ELR (cell line): ENCODE measurements at regions not wholly inside any gene's neighbourhood (a gene's known extent, or its start where the extent isn't known, plus 50 kb on each side); places are given as distances from the start of the nearest gene placed in this dataset.

Source experiments
- DNase-seq: peaks from one replicate; pipeline ENCODE4 v3.0.0-alpha.2; 2015; ENCODE audit warnings: low read depth

DNA sequence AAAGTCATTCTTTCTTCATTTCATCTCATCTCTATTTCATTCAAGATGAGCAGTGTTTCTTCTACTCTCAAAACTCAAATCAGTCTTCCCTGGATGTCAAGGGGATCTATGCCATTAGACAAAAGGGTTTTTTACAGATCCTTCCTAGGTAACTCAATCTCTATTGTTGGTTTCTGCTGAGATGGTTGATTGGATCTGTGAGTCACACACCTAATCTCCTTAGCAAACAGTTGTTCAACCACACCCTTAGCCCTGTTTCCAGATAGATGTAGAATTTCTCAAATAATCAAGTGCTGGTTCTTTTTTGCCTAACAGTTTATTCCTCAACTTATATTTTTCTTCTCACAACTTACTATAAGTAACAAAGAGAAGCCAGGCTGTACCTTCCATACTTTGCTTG is 200.5 kb downstream of the KDR start:
- no peak for DNase-seq

DNA sequence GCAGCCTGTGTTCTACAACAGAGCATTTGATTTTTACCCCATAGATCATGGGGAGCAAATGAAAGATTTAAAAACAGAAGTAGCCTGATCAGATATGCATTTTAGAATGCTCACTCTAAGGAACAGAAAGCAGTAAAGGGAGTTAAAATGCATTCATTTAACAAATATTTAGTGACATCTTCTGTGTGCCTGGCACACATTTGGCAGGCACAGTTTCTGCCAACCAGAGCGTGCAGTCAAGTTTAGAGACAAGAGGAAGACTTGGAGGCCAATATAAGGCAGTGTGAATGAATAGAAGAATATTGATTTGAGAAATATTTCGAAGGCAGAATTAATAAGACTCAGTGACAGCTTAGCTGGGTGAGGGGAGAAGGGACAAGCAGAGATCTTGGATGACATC is 210.1 kb downstream of the KDR start:
- no peak for DNase-seq

DNA sequence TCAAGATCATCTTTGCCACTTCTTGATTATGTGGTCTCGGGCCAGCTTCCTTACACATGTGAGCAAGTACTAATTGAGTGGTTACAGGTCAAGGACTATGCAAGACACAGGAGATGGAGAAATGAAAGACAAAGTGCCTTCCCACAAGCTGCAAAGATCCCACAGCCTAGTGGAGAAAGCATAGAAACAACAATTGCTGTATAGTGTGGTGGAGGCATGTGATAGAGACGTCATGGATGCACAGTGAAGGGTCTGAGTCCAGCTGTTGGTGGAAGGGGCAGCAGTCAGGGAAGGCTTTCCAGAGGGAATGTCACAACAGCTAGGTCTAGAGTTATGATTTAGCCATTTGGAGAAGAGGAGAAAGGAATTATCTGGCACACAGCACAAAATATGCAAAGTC is 210.6 kb downstream of the KDR start:
- no peak for DNase-seq

DNA sequence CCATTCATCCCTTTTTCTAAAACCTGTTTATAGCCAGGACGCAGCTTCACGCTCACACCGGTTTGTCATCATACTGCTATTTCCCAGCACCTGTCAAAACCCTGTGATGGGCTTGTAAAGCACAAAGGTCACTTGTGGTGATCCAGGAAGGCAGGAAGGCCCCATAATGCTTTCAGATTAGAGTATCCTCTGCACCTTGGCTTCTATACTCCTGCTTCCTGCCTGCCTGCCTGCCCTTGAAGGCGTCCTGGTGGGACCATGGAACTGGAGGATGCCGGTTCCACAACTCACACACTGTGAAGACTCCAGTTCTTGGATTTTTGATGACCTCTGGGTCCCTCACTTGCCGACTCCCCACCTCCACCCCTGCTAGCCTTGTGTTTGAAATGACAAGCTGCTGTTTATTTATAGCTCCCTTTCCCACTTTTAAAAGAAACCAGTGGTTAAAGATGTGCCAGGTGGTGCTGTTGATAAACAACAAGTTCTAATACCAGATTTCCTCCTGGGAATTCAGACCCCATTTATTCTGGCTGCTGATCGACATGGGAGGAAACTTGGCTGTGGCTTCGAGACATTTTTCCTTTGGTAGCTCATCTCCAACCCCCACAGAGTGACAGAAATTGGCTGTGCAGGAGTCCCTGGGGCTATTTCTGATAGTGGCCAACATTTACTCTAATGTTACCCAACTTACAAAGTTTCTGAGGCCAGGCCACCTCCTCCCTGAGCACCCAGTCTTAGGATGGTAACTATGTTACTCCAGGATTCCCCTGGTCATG is 211.5 kb downstream of the KDR start:
- DNase-seq: no peak

DNA sequence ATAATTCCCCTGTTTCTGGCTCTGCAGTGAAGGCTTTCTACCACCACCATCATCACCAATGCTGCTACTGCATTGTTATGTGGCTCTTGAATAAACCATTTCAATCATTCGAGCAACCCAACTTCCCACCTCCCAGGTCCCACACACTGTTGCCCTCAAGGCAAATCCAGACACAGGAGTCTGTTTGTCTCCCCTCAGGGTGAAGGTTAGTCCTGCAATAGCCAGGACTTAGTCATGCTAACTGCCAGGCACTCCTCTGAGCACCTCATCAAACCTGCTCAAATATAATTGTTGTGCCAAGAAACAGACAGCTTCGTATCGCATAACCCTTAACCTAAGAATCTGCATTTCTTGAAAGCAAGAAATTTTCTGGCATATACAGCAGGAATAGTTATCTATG is 213.2 kb downstream of the KDR start:
- DNase-seq: no peak

DNA sequence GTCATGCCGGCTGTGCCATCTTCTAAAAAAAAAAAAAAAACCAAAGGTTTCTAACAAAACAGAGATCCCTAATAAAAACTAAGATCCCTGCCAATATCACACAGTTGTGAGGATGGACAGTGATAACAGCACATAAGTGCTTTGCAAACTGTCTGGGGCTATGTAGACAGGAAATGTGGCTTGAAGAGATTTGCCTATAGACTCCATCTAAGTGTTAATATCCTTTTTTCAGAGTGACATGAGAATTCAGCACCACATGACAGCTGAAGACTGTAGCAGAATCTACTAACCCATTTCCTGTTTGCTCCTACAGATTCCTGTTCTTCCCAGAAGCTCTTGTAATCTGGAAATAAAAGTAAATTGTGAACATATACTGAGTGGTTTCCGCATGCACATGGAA is 215.4 kb downstream of the KDR start:
- no peak for DNase-seq

DNA sequence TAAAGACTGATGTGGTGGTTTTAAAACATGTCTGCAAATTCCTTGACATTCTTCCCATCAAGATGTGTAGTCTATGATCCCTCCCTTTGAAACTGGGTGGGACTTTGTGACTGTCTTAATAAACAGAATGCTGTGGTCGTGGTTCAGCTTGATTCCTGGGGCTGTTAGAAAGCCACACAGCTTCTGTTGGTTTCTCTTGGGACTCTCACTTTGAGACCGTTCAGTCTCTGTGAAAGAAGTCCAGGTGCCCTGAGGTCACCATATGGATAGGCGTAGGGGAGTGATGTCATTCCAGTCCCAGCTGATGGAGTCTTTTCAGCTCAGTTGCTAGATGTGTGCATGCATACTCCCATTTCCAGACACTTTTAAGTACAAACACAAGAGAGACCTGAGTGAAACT is 216.6 kb downstream of the KDR start:
- DNase-seq: no peak

DNA sequence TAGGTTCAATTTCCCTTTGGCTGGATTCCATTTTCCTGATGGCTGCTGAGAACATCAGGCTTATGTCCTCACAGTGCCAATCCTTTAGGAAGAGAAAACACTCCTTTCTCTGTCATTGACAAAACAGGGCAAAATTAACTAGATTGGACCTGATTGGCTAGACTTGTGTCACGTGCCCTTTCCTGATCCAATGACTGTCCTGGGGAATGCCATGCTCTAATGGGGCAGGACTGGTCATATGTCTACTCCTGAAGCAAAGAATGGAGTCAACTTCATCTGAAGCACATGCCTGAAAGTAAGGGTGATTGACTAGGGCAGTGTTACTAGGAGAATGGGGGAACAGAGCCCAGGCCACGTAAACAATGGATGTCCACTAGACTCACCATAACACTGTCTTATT is 220.4 kb downstream of the KDR start:
- DNase-seq: no peak

DNA sequence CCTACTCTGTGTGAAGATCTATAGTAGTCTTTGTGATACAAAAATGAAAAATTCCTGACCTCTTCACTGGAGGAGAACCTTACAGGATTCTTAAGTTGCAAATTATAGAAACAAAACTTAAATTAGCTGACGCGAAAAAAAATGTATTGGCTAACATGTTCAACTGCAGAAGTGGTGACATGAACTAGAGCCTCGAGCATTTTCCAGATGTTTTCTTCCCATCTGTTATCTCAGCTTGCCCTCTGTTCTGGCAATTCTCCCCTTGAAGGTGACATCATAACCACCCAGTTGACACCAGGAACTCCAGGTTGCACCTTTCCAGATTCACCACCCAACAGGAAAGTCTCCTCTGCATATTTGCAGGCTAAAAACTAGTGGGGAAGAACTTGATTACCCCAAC is 222.4 kb downstream of the KDR start:
- no peak for DNase-seq

DNA sequence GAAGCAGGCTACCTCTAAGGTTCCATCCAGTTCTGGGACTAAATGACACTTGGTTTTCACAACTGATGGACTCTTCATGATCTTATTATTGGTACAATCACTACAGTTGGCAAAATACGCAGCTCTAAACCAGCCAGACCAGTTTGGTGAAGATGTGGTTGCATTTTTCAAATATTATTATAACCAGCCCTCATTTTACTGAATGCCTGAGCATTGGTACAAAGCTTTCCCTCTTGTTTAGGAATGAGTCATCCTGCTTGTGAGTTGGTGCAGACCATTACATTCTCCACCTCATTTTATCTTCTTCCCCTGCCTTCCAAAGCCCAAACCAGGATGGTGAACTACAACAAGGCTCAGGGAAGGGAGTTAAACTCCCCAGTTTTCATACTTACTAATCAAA is 223.1 kb downstream of the KDR start:
- DNase-seq: no peak

DNA sequence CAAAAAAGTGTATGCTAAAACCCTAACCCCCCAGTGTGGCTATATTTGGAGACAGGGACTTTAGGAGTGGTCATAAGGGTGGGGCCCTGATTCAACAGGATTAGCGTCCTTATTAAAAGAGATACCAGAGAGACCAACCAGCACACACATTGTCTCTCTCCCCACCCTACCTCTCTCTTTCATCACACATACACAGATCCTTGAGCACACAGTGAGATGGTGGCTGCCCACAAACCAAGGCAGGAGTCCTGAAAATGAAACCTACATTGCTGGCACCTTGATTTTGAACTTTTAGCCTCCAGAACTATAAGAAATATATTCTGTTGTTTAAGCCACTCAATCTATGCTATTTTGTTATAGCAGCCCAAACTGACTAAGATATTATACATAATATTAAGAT is 224.2 kb downstream of the KDR start:
- no peak for DNase-seq

DNA sequence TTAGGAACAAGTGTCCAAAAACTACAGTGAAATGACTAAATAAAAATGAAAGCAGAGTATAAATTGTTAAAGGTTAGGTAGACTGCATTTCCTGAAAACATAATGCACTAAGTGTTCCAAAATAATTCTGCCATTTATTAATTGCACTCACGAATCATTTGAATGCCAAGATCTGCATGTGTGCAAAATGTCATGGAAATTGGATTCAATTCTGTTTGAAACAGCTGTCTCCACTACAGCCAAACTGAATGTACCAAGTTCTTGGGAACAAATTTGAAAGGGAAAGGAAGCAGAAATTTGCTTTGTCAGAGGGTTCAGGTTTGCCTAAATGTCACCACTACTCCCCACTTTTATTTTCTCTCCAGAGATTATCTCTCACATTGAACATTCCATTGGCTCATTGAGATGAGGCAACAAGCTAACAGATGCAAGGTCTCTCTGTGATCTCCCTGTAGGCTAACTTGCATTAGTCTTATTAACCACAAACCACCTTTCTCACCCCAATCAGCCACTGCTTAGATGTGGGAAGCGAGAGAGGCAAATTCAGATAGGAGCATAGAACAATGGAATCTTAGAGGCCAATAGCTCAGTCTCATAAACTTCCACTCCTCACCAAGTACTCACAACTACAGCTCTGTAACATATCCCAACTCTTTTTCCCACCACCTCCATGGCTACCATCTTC is 226.6 kb downstream of the KDR start:
- DNase-seq: no peak

DNA sequence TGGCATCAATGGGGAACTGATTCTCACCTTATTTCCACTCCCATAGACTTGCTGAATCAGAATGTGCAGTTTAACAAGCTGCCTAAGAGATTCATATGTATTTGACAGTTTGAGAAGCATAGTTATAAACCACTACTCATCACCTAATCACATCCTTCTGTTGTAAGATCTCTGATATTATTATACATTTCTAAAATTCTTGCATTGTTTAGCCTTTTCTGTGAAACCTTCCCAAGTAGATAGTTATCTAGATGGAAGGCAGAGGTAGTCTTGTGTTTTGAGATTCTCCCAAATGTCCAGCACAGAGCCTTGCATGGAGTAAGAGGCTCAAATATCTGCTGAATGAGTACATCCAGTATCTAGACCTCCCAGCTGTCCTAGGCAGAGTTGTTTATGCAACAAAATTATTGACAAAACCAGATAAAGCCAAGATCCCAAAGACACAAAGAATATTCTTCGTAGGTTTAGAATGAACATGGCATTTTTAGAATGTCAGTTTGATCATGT is 227.3 kb downstream of the KDR start:
- no peak for DNase-seq

DNA sequence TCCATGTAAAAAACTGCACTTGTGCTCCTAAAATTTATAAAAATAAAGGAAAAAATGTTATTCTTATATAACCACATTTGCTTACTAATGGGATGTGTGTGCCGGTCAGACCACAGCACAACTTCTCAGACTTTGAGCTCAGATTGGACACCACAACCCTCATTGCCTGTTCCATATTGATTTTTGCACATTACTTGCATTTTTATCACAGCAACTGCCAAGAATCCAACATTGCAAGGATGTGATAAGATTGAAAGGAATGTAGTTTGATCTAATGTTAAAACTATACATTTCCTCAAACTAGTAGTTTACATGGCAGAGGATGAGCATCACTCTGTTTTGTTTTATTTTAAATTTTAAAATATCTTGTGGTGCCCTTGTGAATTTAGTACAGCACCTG is 227.8 kb downstream of the KDR start:
- DNase-seq: no peak

DNA sequence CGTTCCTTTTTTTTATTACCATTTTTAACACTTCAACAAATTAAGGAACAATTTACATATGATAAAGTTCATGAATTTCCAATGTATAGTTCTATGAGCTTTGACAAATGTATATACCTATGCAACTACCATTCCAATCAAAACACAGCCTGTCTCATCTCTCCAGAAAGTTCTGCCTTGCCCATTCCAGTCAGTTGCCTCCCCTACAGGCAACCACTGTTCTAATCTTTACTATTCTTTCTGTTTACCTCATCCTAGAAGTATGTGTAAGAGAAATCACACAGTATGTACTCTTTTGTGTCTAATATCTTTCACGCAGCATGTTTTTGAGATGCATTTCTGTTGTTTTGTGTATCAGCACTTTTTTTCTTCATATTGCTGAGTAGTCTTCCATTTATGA is 224.9 kb downstream of the KIT start:
- DNase-seq: no peak

DNA sequence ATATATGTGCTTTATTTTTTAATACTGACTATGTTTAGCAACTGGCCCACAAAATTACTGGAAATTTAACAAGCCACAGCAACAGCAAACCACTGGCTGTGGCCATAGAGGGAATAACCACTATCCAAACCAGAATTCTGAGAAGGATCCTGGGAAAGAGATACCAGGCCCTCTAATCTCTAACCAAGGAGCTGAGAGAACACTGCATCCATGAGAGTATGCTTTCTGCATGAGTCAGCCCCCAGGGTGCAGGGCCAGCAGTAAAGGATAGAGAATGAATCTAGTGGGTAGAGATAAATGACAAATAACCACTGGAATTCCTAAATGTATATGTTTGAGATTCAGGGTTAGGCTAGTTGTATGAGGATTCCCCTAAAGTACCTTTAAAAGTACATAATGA is 221.8 kb downstream of the KIT start:
- DNase-seq: peak; percentile 37

DNA sequence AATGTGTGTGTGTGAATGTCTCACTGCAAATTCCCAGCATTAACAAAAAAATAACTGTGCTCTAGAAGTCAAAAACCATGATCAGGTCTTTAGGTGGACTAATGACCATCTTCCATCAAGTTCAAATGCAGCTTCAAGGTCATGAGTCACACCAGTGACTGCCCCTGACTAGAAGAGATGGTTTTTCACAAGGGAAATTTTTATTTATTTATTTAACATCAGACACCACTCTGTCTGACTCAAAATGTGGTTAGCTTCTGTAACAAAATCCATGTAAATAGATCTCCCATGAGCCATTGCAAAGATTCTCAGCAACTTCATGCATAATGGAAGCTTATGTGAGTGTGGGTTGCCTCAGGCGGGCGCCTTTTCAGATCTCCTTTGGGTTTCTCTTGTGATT is 219.2 kb downstream of the KIT start:
- DNase-seq: peak; percentile 40

DNA sequence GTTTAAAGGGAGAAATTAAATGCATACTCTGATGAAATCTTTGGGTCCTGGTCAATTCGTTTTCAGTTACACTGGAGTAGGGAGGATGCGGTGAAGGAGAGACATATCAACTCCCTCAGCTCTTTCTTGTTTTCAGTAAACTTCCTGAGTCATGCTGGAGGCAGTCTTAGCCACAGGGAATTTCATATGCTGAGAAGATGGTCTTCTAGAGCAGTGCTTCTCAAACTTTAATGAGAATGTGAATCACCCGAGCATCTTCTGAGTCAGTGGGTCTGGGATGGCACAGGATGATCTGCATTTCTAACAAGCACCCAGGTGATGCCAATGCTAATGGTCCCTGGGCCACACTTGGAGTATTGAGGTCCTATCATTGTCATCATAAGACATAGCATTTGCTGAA is 214.5 kb downstream of the KIT start:
- peak; percentile 17 for DNase-seq

DNA sequence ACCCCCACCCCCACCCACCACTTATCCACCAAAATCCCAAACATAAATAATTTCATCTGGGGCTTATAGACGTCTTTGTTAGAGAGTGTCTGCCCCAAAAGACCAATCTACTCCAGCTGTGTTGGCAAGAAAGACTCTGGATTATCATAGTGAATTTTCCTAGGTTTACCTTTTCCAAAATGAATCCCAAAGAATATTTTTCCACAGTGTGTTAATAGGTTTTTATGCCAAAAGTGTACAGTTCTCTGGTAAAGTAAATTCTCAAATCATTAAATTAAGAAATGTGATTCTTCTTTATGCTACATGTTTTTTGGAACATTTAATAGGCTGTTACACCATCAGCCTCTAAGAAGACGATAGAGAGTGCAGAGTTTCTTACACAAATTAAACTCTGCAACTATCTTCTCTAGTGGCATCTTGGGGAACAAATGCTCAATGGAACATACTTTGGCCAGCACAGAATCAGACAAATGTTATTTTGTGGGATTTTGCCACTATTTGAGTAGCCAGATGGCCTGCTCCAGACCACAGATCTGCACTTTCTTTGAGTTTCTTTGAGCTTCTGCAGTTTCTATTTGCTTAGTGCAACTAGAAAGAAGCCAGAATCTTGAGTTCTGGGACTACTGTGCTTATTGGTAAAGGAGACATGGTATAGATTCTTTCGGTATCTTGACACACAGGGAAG is 206.0 kb downstream of the KIT start:
- no peak for DNase-seq

DNA sequence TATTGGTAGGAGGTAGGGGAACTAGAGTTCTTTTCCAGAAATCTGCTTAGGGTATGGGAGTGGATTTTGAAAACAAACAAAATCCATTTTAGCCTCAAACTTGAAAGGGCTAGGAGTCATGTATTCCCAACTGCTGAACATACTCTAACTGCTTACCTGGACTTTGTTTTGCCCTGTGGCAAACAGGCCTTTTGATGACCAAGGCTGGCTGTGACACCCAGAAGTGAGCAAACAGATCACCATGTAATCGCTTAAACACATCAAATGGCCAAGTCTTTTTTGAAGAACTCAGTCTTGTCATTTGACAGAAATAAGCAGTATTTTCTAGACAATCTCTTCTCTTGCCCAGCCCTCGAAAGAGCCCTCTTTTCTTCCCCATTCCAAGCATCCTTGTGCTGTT is 203.4 kb downstream of the KIT start:
- DNase-seq: no peak

DNA sequence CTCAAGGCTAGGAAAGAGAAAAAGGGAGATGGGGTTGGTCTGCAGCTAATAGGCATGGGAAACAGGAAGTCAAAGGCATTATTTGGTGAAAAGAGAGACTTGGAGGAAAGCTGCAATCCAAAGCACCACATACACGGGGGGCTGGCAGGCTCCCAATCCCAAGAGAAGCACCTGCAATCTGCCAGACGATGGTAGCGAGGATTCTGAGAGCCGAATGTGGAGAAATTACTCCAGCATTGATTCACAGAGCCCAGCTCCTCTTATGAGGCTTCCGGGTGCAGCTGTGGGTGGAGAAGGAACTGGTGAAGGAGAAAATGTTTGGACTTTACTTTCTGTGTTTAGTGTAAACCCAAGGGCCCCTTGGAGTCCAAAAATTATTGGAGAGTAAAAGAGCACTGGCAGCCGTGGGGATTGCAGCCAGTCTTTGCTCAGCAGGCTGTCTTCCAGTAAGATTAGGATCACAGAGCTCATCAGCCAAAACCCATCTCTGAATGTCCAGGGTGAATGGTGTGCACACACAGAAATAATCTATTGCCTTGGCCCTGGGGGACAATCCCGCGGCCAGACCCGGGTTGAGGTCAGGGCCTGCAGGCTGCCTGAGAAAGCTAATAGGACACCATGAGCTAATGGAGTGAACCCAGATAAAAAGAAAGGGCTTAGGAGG is 197.6 kb downstream of the KIT start:
- no peak for DNase-seq

DNA sequence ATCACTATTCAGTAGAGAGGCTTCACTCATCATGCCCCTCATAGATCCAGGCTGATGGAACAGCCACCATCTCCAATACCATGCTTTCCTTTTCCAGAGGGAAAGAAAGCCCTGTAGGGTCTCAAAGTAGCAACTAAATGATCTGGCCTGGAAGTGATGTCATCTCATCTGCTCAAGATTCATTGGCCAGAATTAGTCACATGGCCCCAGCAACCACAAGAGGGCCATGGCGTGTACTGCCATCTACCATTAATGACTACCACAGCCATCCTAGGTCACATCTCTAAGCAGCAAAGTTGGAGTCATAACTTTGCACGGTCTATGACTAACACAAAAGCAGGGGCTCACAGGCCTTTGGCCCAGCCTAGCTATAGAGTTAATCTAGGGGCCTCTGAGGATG is 194.8 kb downstream of the KIT start:
- no peak for DNase-seq

DNA sequence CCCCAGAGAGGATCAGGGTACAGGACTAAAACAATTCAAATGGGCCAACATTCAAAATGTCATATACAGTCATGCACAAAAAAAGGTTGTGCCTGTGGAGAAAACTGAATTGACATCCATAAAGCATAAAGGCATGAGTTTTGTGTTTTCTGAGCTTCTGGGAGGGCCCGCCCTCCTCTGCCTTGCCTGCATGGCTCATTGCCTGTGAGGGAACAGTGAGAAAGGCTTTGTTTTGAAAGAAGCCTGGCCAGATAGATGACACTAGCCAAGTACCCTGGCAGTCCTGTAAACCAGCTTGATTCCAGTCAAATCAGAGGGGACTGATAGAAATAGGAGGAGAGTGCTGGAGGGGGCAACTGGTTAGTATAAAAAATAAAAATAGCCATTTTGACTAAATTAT is 194.3 kb downstream of the KIT start:
- no peak for DNase-seq
